ENCODE measurements at regions not wholly inside any gene's neighbourhood (a gene's known extent, or its start where the extent isn't known, plus 50 kb on each side); places are given as distances from the start of the nearest gene placed in this dataset.

DNA sequence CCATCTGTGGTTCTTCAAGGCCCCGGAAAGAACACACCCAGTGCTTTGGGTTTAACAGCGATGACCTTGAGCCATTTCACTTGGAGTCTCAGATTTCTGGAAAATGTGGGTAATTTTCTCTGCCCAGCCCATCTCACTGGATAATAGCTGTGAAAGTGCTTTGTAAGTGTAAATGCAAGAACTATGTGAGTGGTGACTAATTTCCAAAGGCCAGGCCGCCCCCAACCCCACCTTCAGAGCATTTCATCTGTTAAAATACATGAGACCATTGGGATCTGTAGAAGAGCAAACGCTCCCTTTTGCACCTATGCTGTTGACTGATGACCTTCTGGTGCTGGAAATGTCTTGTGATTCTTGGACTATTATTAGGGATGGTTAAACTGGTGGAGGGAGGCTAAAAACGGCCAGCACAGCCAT, 196.8 kb upstream of the LPP start:
- Histone ChIP-seq H3K27ac (ENCODE audit: low read length in 2 of 2) (no peak overlapping the region), H3K27me3 (replicated peaks in 1 of 4; ENCODE audit: control extremely low read depth in 1 of 4, control insufficient read depth in 3 of 4, insufficient read depth in 4 of 4, low read length in 3 of 4) (no peaks in the 10 kb centered on the region), H4K20me1 (ENCODE audit: control insufficient read depth, insufficient read depth, low read length, poor library complexity, severe bottlenecking) (no peaks in the 10 kb centered on the region), H3K36me3 (replicated peaks in 1 of 2; ENCODE audit: control extremely low read depth in 1 of 2, control insufficient read depth in 1 of 2, extremely low read depth in 1 of 2, insufficient read depth in 2 of 2, low read length in 1 of 2) (no peaks in the 10 kb centered on the region), H2AFZ (ENCODE audit: insufficient read depth, low read depth, low read length, poor library complexity, severe bottlenecking) (no peak overlapping the region), H3K9me3 (ENCODE audit: control extremely low read depth in 1 of 3, control insufficient read depth in 2 of 3, insufficient read depth in 1 of 3, low read length in 2 of 3) (no peaks in the 10 kb centered on the region), H3K4me2 (replicated peaks; ENCODE audit: low read depth, low read length, poor library complexity, severe bottlenecking) (no peak overlapping the region), H3K4me3 (ENCODE audit: control extremely low read depth in 1 of 5, extremely low read depth in 1 of 5, insufficient read depth in 1 of 5, low read depth in 2 of 5, low read length in 4 of 5) (no peak overlapping the region), H3K9ac (ENCODE audit: low read length) (no peak overlapping the region), H3K4me1 (ENCODE audit: control insufficient read depth in 2 of 2, insufficient read depth in 2 of 2, low read length in 2 of 2) (peaks cover 12 to 16% of the 10 kb centered on the region in 2 donors), H3K79me2 (ENCODE audit: control insufficient read depth, insufficient read depth, low read length) (no peaks in the 10 kb centered on the region)
- no peak for ATAC-seq (ENCODE audit: low read depth)
- no peak for DNase-seq
- Mint-ChIP-seq H3K4me3 (no peak overlapping the region), H3K9me3 (ENCODE audit: insufficient read depth) (no peaks in the 10 kb centered on the region), H3K4me1 (peaks cover 16% of the 10 kb centered on the region), H3K27ac (no peak overlapping the region), H3K27me3 (peaks cover 6% of the 10 kb centered on the region)
- POLR2A ChIA-PET: no interaction called here
- TF ChIP-seq CTCF (IDR thresholded peaks at IDR 0.05) (no peak), EZH2 (IDR thresholded peaks at IDR 0.05; ENCODE audit: borderline replicate concordance, insufficient read depth, low read depth, low read length, poor library complexity, severe bottlenecking) (no peak)
- intact Hi-C loops (cut with micrococcal nuclease): no loop called here
- CTCF ChIA-PET: interaction anchor here (1.3 kb wide), 1 partner anchor 9 kb away, joined by 3 read pairs; no protein-coding TSS in a partner anchor
- WGBS (ENCODE audit: insufficient coverage): 100% methylated on average over 1 of the region's 5 CpGs

DNA sequence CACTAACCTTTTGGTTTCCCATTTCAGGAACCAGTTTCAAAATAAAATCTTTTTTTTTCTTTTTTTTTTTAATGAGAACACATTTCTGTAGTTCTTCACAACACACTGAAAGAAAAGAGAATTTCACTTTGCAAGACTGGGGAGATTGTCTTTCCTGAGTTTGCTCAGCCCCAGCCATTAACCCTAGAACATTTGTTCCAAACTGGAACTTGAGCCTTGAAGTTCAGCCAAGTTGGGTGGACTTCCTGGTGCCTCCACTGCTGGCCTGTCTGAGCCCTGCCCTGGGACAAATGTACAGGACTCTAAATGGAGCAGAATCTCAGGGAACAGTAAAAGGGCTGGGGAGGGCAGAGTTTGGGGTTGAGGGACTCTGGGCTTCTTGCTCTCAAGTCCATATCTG, 196.4 kb upstream of the LPP start:
- intact Hi-C loops (cut with micrococcal nuclease): no loop called here

More for the DNA sequence above, 196.4 kb upstream of the LPP start:
- H3K36me3 ChIP-seq (replicated peaks in 1 of 2; ENCODE audit: control extremely low read depth in 1 of 2, control insufficient read depth in 1 of 2, extremely low read depth in 1 of 2, insufficient read depth in 2 of 2, low read length in 1 of 2): no peaks in the 10 kb centered on the region
- TF ChIP-seq CTCF (IDR thresholded peaks at IDR 0.05): no peak
- TF ChIP-seq EZH2 (IDR thresholded peaks at IDR 0.05; ENCODE audit: borderline replicate concordance, insufficient read depth, low read depth, low read length, poor library complexity, severe bottlenecking): no peak
- no peak overlapping the region for H2AFZ ChIP-seq (ENCODE audit: insufficient read depth, low read depth, low read length, poor library complexity, severe bottlenecking)
- H3K4me3 ChIP-seq (ENCODE audit: control extremely low read depth in 1 of 5, extremely low read depth in 1 of 5, insufficient read depth in 1 of 5, low read depth in 2 of 5, low read length in 4 of 5): no peak overlapping the region
- peaks cover 6% of the 10 kb centered on the region for H3K27me3 Mint-ChIP-seq
- no peak overlapping the region for H3K27ac Mint-ChIP-seq
- DNase-seq (no peak), ATAC-seq (ENCODE audit: low read depth) (no peak)
- no peak overlapping the region for H3K9ac ChIP-seq (ENCODE audit: low read length)
- no peaks in the 10 kb centered on the region for H4K20me1 ChIP-seq (ENCODE audit: control insufficient read depth, insufficient read depth, low read length, poor library complexity, severe bottlenecking)
- no peaks in the 10 kb centered on the region for H3K9me3 ChIP-seq (ENCODE audit: control extremely low read depth in 1 of 3, control insufficient read depth in 2 of 3, insufficient read depth in 1 of 3, low read length in 2 of 3)
- H3K4me3 Mint-ChIP-seq: no peak overlapping the region
- POLR2A ChIA-PET: no interaction called here
- no peaks in the 10 kb centered on the region for H3K79me2 ChIP-seq (ENCODE audit: control insufficient read depth, insufficient read depth, low read length)
- CTCF ChIA-PET: interaction anchor here (1.3 kb wide), 1 partner anchor 9 kb away, joined by 3 read pairs; no protein-coding TSS in a partner anchor
- H3K27ac ChIP-seq (ENCODE audit: low read length in 2 of 2): no peak overlapping the region
- no peaks in the 10 kb centered on the region for H3K9me3 Mint-ChIP-seq (ENCODE audit: insufficient read depth)
- no peak overlapping the region for H3K4me2 ChIP-seq (replicated peaks; ENCODE audit: low read depth, low read length, poor library complexity, severe bottlenecking)
- no peaks in the 10 kb centered on the region for H3K27me3 ChIP-seq (replicated peaks in 1 of 4; ENCODE audit: control extremely low read depth in 1 of 4, control insufficient read depth in 3 of 4, insufficient read depth in 4 of 4, low read length in 3 of 4)
- peaks cover 15% of the 10 kb centered on the region for H3K4me1 Mint-ChIP-seq
- peaks cover 10 to 16% of the 10 kb centered on the region in 2 donors for H3K4me1 ChIP-seq (ENCODE audit: control insufficient read depth in 2 of 2, insufficient read depth in 2 of 2, low read length in 2 of 2)

Measured in B cell (primary cell).